ENCODE measurements at regions not wholly inside any gene's neighbourhood (a gene's known extent, or its start where the extent isn't known, plus 50 kb on each side); places are given as distances from the start of the nearest gene placed in this dataset.

- Histone ChIP-seq H3K4me1 (ENCODE audit: control insufficient read depth, low read length) (no peaks in the 10 kb centered on the region), H3K27ac (ENCODE audit: low read depth, low read length) (no peak overlapping the region), H3K9me2 (replicated peaks; ENCODE audit: control insufficient read depth, low read length) (no peaks in the 10 kb centered on the region), H3F3A (ENCODE audit: control insufficient read depth, insufficient read depth) (no peaks in the 10 kb centered on the region), H3K4me2 (ENCODE audit: low read length) (no peak overlapping the region), H3K4me3 (ENCODE audit: low read length) (no peak overlapping the region), H3K27me3 (ENCODE audit: control insufficient read depth, low read length) (no peaks in the 10 kb centered on the region), H3K9me3 (ENCODE audit: control insufficient read depth, insufficient read depth, low read length) (no peaks in the 10 kb centered on the region), H4K20me1 (ENCODE audit: control insufficient read depth, insufficient read depth, low read depth, low read length) (no peaks in the 10 kb centered on the region), H3K79me2 (ENCODE audit: control insufficient read depth, low read length) (no peaks in the 10 kb centered on the region), H3K36me3 (ENCODE audit: control insufficient read depth, low read length) (no peaks in the 10 kb centered on the region)
- no peak for TF ChIP-seq EZH2phosphoT487 (IDR thresholded peaks at IDR 0.05; ENCODE audit: borderline replicate concordance, low read length)
- TF ChIP-seq, protein P1, sequence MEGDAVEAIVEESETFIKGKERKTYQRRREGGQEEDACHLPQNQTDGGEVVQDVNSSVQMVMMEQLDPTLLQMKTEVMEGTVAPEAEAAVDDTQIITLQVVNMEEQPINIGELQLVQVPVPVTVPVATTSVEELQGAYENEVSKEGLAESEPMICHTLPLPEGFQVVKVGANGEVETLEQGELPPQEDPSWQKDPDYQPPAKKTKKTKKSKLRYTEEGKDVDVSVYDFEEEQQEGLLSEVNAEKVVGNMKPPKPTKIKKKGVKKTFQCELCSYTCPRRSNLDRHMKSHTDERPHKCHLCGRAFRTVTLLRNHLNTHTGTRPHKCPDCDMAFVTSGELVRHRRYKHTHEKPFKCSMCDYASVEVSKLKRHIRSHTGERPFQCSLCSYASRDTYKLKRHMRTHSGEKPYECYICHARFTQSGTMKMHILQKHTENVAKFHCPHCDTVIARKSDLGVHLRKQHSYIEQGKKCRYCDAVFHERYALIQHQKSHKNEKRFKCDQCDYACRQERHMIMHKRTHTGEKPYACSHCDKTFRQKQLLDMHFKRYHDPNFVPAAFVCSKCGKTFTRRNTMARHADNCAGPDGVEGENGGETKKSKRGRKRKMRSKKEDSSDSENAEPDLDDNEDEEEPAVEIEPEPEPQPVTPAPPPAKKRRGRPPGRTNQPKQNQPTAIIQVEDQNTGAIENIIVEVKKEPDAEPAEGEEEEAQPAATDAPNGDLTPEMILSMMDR (IDR thresholded peaks at IDR 0.05; ENCODE audit: low read depth, low read length, poor library complexity, severe bottlenecking), result no peak
Observed at GRCh38 chr22:49491726-49492125, 335.9 kb downstream of the BRD1 start.

DNA sequence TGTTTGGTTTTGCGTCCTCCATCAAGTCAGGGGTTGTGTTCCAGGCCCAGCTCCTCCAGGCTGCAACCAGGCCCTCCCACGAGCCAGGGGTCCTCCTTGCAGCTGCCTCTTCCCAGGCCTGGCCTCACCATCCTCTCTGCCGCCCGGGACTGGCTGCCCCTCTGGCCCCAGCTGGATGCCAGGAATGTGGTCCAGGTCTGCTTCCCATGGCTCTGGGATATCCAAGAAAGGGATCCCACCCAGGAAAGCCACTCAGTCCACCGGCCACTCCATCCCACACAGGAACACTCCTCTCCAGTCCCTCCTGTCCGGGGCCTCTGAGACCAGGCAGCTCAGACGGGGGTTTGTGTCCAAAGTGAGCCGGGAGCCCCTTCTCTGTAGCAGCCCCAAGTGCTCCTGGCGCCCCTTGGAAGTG is 336.4 kb downstream of the BRD1 start:
- no peaks in the 10 kb centered on the region for H3K27me3 ChIP-seq (ENCODE audit: control insufficient read depth, low read length)
- no peak overlapping the region for H3K4me2 ChIP-seq (ENCODE audit: low read length)
- no peaks in the 10 kb centered on the region for H3K9me2 ChIP-seq (replicated peaks; ENCODE audit: control insufficient read depth, low read length)
- no peaks in the 10 kb centered on the region for H4K20me1 ChIP-seq (ENCODE audit: control insufficient read depth, insufficient read depth, low read depth, low read length)
- H3K9me3 ChIP-seq (ENCODE audit: control insufficient read depth, insufficient read depth, low read length), result no peaks in the 10 kb centered on the region
- no peak for TF ChIP-seq EZH2phosphoT487 (IDR thresholded peaks at IDR 0.05; ENCODE audit: borderline replicate concordance, low read length)
- TF ChIP-seq, protein P1 (IDR thresholded peaks at IDR 0.05; ENCODE audit: low read depth, low read length, poor library complexity, severe bottlenecking), result no peak
- no peaks in the 10 kb centered on the region for H3F3A ChIP-seq (ENCODE audit: control insufficient read depth, insufficient read depth)
- H3K27ac ChIP-seq (ENCODE audit: low read depth, low read length), result no peak overlapping the region
- no peaks in the 10 kb centered on the region for H3K4me1 ChIP-seq (ENCODE audit: control insufficient read depth, low read length)
- H3K36me3 ChIP-seq (ENCODE audit: control insufficient read depth, low read length), result no peaks in the 10 kb centered on the region
- H3K79me2 ChIP-seq (ENCODE audit: control insufficient read depth, low read length), result no peaks in the 10 kb centered on the region
- H3K4me3 ChIP-seq (ENCODE audit: low read length), result no peak overlapping the region

- H3K4me3 ChIP-seq (ENCODE audit: low read length), result no peak overlapping the region
- H4K20me1 ChIP-seq (ENCODE audit: control insufficient read depth, insufficient read depth, low read depth, low read length), result no peaks in the 10 kb centered on the region
- H3K27me3 ChIP-seq (ENCODE audit: control insufficient read depth, low read length), result no peaks in the 10 kb centered on the region
- H3F3A ChIP-seq (ENCODE audit: control insufficient read depth, insufficient read depth), result no peaks in the 10 kb centered on the region
- TF ChIP-seq, protein P1 (IDR thresholded peaks at IDR 0.05; ENCODE audit: low read depth, low read length, poor library complexity, severe bottlenecking), result no peak
- no peak for TF ChIP-seq EZH2phosphoT487 (IDR thresholded peaks at IDR 0.05; ENCODE audit: borderline replicate concordance, low read length)
- H3K27ac ChIP-seq (ENCODE audit: low read depth, low read length), result no peak overlapping the region
- no peak overlapping the region for H3K4me2 ChIP-seq (ENCODE audit: low read length)
- H3K4me1 ChIP-seq (ENCODE audit: control insufficient read depth, low read length), result no peaks in the 10 kb centered on the region
- no peaks in the 10 kb centered on the region for H3K9me3 ChIP-seq (ENCODE audit: control insufficient read depth, insufficient read depth, low read length)
- no peaks in the 10 kb centered on the region for H3K36me3 ChIP-seq (ENCODE audit: control insufficient read depth, low read length)
- no peaks in the 10 kb centered on the region for H3K9me2 ChIP-seq (replicated peaks; ENCODE audit: control insufficient read depth, low read length)
- H3K79me2 ChIP-seq (ENCODE audit: control insufficient read depth, low read length), result no peaks in the 10 kb centered on the region
Observed at GRCh38 chr22:49490692-49491091, 337.0 kb downstream of the BRD1 start.

- TF ChIP-seq, protein P1 (IDR thresholded peaks at IDR 0.05; ENCODE audit: low read depth, low read length, poor library complexity, severe bottlenecking), result no peak
- TF ChIP-seq EZH2phosphoT487 (IDR thresholded peaks at IDR 0.05; ENCODE audit: borderline replicate concordance, low read length), result no peak
- Histone ChIP-seq H4K20me1 (ENCODE audit: control insufficient read depth, insufficient read depth, low read depth, low read length) (no peaks in the 10 kb centered on the region), H3K9me2 (replicated peaks; ENCODE audit: control insufficient read depth, low read length) (no peaks in the 10 kb centered on the region), H3F3A (ENCODE audit: control insufficient read depth, insufficient read depth) (no peaks in the 10 kb centered on the region), H3K79me2 (ENCODE audit: control insufficient read depth, low read length) (no peaks in the 10 kb centered on the region), H3K4me1 (ENCODE audit: control insufficient read depth, low read length) (no peaks in the 10 kb centered on the region), H3K27me3 (ENCODE audit: control insufficient read depth, low read length) (no peaks in the 10 kb centered on the region), H3K4me3 (ENCODE audit: low read length) (no peak overlapping the region), H3K4me2 (ENCODE audit: low read length) (no peak overlapping the region), H3K36me3 (ENCODE audit: control insufficient read depth, low read length) (no peaks in the 10 kb centered on the region), H3K27ac (ENCODE audit: low read depth, low read length) (no peak overlapping the region), H3K9me3 (ENCODE audit: control insufficient read depth, insufficient read depth, low read length) (no peaks in the 10 kb centered on the region)
Observed at GRCh38 chr22:49489821-49490220, 337.9 kb downstream of the BRD1 start.
